ENCODE measurements at regions not wholly inside any gene's neighbourhood (a gene's known extent, or its start where the extent isn't known, plus 50 kb on each side); places are given as distances from the start of the nearest gene placed in this dataset.
"Not testable (repeated sequence)": the region's sequence is repeated elsewhere in the genome, so short reads cannot be mapped to it uniquely, and the experiment has no call there.

- peak; percentile 63 for DNase-seq (ENCODE audit: low spot score)
Observed at GRCh38 chr10:128178302-128178958, 52.2 kb upstream of the MKI67 start.

GRCh38 chr10:128180843-128181242 is 54.6 kb upstream of the MKI67 start:
- peak; percentile 3 for DNase-seq (ENCODE audit: low spot score)

GRCh38 chr10:128185627-128186026 is 59.4 kb upstream of the MKI67 start:
- no peak for DNase-seq (ENCODE audit: low spot score)

- DNase-seq (ENCODE audit: low spot score), result no peak
Observed at GRCh38 chr10:128186959-128187787, 61.0 kb upstream of the MKI67 start.

- DNase-seq (ENCODE audit: low spot score), result no peak
Observed at GRCh38 chr10:128187788-128188185, 61.6 kb upstream of the MKI67 start.

GRCh38 chr10:128189176-128189575 is 63.0 kb upstream of the MKI67 start:
- DNase-seq (ENCODE audit: low spot score), result no peak

GRCh38 chr10:128191847-128192246 is 65.6 kb upstream of the MKI67 start:
- DNase-seq (ENCODE audit: low spot score), result no peak

- not testable (repeated sequence) for DNase-seq (ENCODE audit: low spot score)
Observed at GRCh38 chr10:128201826-128202225, 75.6 kb upstream of the MKI67 start.

GRCh38 chr10:128203028-128203427 is 76.8 kb upstream of the MKI67 start:
- DNase-seq (ENCODE audit: low spot score), result no peak

- not testable (repeated sequence) for DNase-seq (ENCODE audit: low spot score)
Observed at GRCh38 chr10:128205591-128205990, 79.4 kb upstream of the MKI67 start.

GRCh38 chr10:128206676-128207075 is 80.5 kb upstream of the MKI67 start:
- no peak for DNase-seq (ENCODE audit: low spot score)

GRCh38 chr10:128209862-128210214 is 83.6 kb upstream of the MKI67 start:
- no peak for DNase-seq (ENCODE audit: low spot score)

GRCh38 chr10:128210215-128211063 is 84.2 kb upstream of the MKI67 start:
- no peak for DNase-seq (ENCODE audit: low spot score)

GRCh38 chr10:128211064-128211504 is 84.9 kb upstream of the MKI67 start:
- DNase-seq (ENCODE audit: low spot score), result no peak

GRCh38 chr10:128211953-128212727 is 85.9 kb upstream of the MKI67 start:
- DNase-seq (ENCODE audit: low spot score), result peak; percentile 88

- DNase-seq (ENCODE audit: low spot score), result no peak
Observed at GRCh38 chr10:128213156-128213555, 86.9 kb upstream of the MKI67 start.

- DNase-seq (ENCODE audit: low spot score), result no peak
Observed at GRCh38 chr10:128215733-128216132, 89.5 kb upstream of the MKI67 start.

- no peak for DNase-seq (ENCODE audit: low spot score)
Observed at GRCh38 chr10:128217136-128217535, 90.9 kb upstream of the MKI67 start.

- no peak for DNase-seq (ENCODE audit: low spot score)
Observed at GRCh38 chr10:128218161-128218560, 91.9 kb upstream of the MKI67 start.

GRCh38 chr10:128219295-128219694 is 93.1 kb upstream of the MKI67 start:
- no peak for DNase-seq (ENCODE audit: low spot score)

- DNase-seq (ENCODE audit: low spot score), result no peak
Observed at GRCh38 chr10:128220021-128220420, 93.8 kb upstream of the MKI67 start.

- DNase-seq (ENCODE audit: low spot score), result no peak
Observed at GRCh38 chr10:128221117-128221516, 94.9 kb upstream of the MKI67 start.
